HG02981 (cell line): ENCODE measurements at regions not wholly inside any gene's neighbourhood (a gene's known extent, or its start where the extent isn't known, plus 50 kb on each side); places are given as distances from the start of the nearest gene placed in this dataset.

ENCODE experiments used
- ATAC-seq: cut with Tn5 transposase; IDR thresholded peaks from one replicate; pipeline ENCODE4 v1.9.1; 2021; ENCODE audit warnings: mild to moderate bottlenecking, moderate library complexity; ENCODE audit not compliant: unreplicated experiment

GRCh38 chr6:54440549-54440948, 132.3 kb downstream of the TINAG start:
- no peak for ATAC-seq

GRCh38 chr6:54441020-54441419, 132.8 kb downstream of the TINAG start:
- no peak for ATAC-seq

GRCh38 chr6:54441687-54442248, 133.5 kb downstream of the TINAG start:
- no peak for ATAC-seq

GRCh38 chr6:54445207-54445606, 137.0 kb downstream of the TINAG start:
- no peak for ATAC-seq

- no peak for ATAC-seq
These were observed 140.4 kb downstream of the TINAG start for GRCh38 chr6:54448617-54449016.

- ATAC-seq: no peak
These were observed 143.3 kb downstream of the TINAG start for GRCh38 chr6:54451516-54451915.

GRCh38 chr6:54463354-54464024, 155.2 kb downstream of the TINAG start:
- ATAC-seq: no peak

- no peak for ATAC-seq
These were observed 157.5 kb downstream of the TINAG start for GRCh38 chr6:54465649-54466300.

GRCh38 chr6:54467384-54467783, 159.1 kb downstream of the TINAG start:
- no peak for ATAC-seq

GRCh38 chr6:54473328-54473727, 165.1 kb downstream of the TINAG start:
- no peak for ATAC-seq

- no peak for ATAC-seq
These were observed 166.7 kb downstream of the TINAG start for GRCh38 chr6:54474898-54475297.

GRCh38 chr6:54481091-54481490, 172.8 kb downstream of the TINAG start:
- ATAC-seq: no peak

GRCh38 chr6:54491431-54491830, 183.2 kb downstream of the TINAG start:
- no peak for ATAC-seq

- ATAC-seq: no peak
These were observed 184.9 kb downstream of the TINAG start for GRCh38 chr6:54493138-54493537.

- ATAC-seq: no peak
These were observed 194.9 kb downstream of the TINAG start for GRCh38 chr6:54503144-54503543.

GRCh38 chr6:54515013-54515412, 206.8 kb downstream of the TINAG start:
- ATAC-seq: no peak

GRCh38 chr6:54515713-54516112, 207.5 kb downstream of the TINAG start:
- ATAC-seq: no peak

GRCh38 chr6:54516321-54516720, 208.1 kb downstream of the TINAG start:
- no peak for ATAC-seq

- ATAC-seq: no peak
These were observed 210.9 kb downstream of the TINAG start for GRCh38 chr6:54519161-54519560.

GRCh38 chr6:54525731-54526130, 217.5 kb downstream of the TINAG start:
- no peak for ATAC-seq

- ATAC-seq: no peak
These were observed 225.3 kb downstream of the TINAG start for GRCh38 chr6:54533567-54533966.

- ATAC-seq: no peak
These were observed 227.3 kb downstream of the TINAG start for GRCh38 chr6:54535568-54535967.
